NCI-H82 treated with DMSO at 0.1 percent for 48 hours (cell line): ENCODE measurements at regions not wholly inside any gene's neighbourhood (a gene's known extent, or its start where the extent isn't known, plus 50 kb on each side); places are given as distances from the start of the nearest gene placed in this dataset.
"Not testable (repeated sequence)": the region's sequence is repeated elsewhere in the genome, so short reads cannot be mapped to it uniquely, and the experiment has no call there.

Source experiments
- DNase-seq: peaks from one replicate; lab custom pipeline; 2025; ENCODE audit not compliant: unreplicated experiment; lab: John Stamatoyannopoulos, UW

- DNase-seq: no peak
Observed at GRCh38 chr4:112940336-112940735, 109.1 kb upstream of the ANK2 start.

- no peak for DNase-seq
Observed at GRCh38 chr4:112942077-112942476, 107.4 kb upstream of the ANK2 start.

GRCh38 chr4:112942997-112943396 lies 106.5 kb upstream of the ANK2 start:
- DNase-seq: no peak

- no peak for DNase-seq
Observed at GRCh38 chr4:112944006-112944405, 105.4 kb upstream of the ANK2 start.

GRCh38 chr4:112946127-112946526 lies 103.3 kb upstream of the ANK2 start:
- DNase-seq: peak; percentile 95

GRCh38 chr4:112947616-112948015 lies 101.8 kb upstream of the ANK2 start:
- DNase-seq: no peak

- DNase-seq: no peak
Observed at GRCh38 chr4:112951362-112952312, 97.8 kb upstream of the ANK2 start.

- DNase-seq: no peak
Observed at GRCh38 chr4:112952313-112952700, 97.1 kb upstream of the ANK2 start.

GRCh38 chr4:112953262-112953661 lies 96.2 kb upstream of the ANK2 start:
- peak; percentile 81 for DNase-seq

- DNase-seq: no peak
Observed at GRCh38 chr4:112954286-112954685, 95.2 kb upstream of the ANK2 start.

GRCh38 chr4:112956484-112956896 lies 93.0 kb upstream of the ANK2 start:
- no peak for DNase-seq

GRCh38 chr4:112957764-112958163 lies 91.7 kb upstream of the ANK2 start:
- not testable (repeated sequence) for DNase-seq

GRCh38 chr4:112966701-112967488 lies 82.6 kb upstream of the ANK2 start:
- peak; percentile 76 for DNase-seq

GRCh38 chr4:112968451-112969159 lies 80.8 kb upstream of the ANK2 start:
- no peak for DNase-seq

- DNase-seq: no peak
Observed at GRCh38 chr4:112970903-112971302, 78.5 kb upstream of the ANK2 start.

GRCh38 chr4:112973750-112974251 lies 75.7 kb upstream of the ANK2 start:
- DNase-seq: no peak

GRCh38 chr4:112975567-112976355 lies 73.7 kb upstream of the ANK2 start:
- no peak for DNase-seq

- DNase-seq: no peak
Observed at GRCh38 chr4:112978691-112979472, 70.6 kb upstream of the ANK2 start.

GRCh38 chr4:112979881-112980421 lies 69.5 kb upstream of the ANK2 start:
- DNase-seq: no peak
